Fibroblast of the aortic adventitia (primary cell): ENCODE measurements at regions not wholly inside any gene's neighbourhood (a gene's known extent, or its start where the extent isn't known, plus 50 kb on each side); places are given as distances from the start of the nearest gene placed in this dataset.
"Not testable (repeated sequence)": the region's sequence is repeated elsewhere in the genome, so short reads cannot be mapped to it uniquely, and the experiment has no call there.

ENCODE experiments used
- DNase-seq: peaks from one replicate; pipeline ENCODE4 v3.0.0-alpha.2; 2010; ENCODE audit warnings: low read depth
- H3K4me3 ChIP-seq: 2 replicates; pipeline ENCODE4 v1.5.1; 2011; ENCODE audit warnings: low read depth, mild to moderate bottlenecking, control low read depth, low read length, moderate library complexity
- TF ChIP-seq, protein P1 (sequence below): IDR thresholded peaks from 2 replicates; pipeline ENCODE4 v1.5.1; 2011; ENCODE audit warnings: mild to moderate bottlenecking, low read length, control low read depth, inconsistent platforms; ENCODE audit not compliant: insufficient read depth

DNA sequence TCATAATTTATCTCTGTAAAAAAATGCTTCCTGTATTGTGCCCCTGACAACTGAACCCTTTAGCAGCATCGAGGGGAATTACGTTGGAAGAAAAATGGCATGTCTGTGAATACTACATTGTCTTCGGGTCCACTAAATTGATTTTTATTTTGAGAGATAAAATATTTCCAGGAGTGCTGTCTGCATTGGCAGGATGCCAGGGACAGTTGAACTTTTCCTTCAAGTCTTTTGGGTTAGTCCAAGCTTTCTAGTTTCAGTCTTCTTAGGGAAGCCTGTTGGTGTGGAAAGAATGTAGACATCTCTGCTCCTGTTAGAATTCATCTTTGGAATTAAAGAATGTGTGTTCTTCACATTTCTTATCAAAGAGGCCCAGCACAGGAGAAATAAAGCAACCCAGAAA lies 557.9 kb downstream of the TMEM114 start:
- TF ChIP-seq, protein P1, sequence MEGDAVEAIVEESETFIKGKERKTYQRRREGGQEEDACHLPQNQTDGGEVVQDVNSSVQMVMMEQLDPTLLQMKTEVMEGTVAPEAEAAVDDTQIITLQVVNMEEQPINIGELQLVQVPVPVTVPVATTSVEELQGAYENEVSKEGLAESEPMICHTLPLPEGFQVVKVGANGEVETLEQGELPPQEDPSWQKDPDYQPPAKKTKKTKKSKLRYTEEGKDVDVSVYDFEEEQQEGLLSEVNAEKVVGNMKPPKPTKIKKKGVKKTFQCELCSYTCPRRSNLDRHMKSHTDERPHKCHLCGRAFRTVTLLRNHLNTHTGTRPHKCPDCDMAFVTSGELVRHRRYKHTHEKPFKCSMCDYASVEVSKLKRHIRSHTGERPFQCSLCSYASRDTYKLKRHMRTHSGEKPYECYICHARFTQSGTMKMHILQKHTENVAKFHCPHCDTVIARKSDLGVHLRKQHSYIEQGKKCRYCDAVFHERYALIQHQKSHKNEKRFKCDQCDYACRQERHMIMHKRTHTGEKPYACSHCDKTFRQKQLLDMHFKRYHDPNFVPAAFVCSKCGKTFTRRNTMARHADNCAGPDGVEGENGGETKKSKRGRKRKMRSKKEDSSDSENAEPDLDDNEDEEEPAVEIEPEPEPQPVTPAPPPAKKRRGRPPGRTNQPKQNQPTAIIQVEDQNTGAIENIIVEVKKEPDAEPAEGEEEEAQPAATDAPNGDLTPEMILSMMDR: no peak
- no peak for DNase-seq

GRCh38 chr16:8030004-8030403 lies 560.3 kb downstream of the TMEM114 start:
- DNase-seq: not testable (repeated sequence)

More for the DNA sequence above, 557.9 kb downstream of the TMEM114 start:
- no peak overlapping the region for H3K4me3 ChIP-seq

DNA sequence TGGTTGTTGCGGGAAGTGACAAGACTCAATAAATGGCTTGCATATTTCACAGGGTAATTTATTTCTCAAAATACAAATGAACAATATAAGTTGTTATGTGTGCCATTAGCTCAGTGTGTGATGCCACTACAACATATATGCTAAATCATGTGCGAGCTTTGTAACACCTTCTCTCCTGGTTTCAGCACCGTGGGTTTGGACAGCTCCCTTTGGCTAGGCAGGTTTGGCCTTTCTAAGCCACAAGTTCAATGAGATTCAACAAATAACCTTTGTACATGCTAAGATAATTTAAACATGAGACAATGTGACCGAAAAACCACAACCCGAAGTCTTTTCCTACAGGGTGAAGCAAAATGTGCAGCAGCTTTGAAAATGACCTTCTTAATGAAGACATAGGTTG lies 563.9 kb downstream of the TMEM114 start:
- TF ChIP-seq, protein P1: no peak
- DNase-seq: no peak
- H3K4me3 ChIP-seq: no peak overlapping the region

More at GRCh38 chr16:8030004-8030403, 560.3 kb downstream of the TMEM114 start:
- H3K4me3 ChIP-seq: not testable (repeated sequence)

- H3K4me3 ChIP-seq: no peak overlapping the region
- DNase-seq: no peak
- TF ChIP-seq, protein P1: no peak
Measured at GRCh38 chr16:8023326-8023725, 567.0 kb downstream of the TMEM114 start.

GRCh38 chr16:8005096-8005860 lies 585.0 kb downstream of the TMEM114 start:
- H3K4me3 ChIP-seq: no peak overlapping the region
- TF ChIP-seq, protein P1: no peak
- DNase-seq: no peak

DNA sequence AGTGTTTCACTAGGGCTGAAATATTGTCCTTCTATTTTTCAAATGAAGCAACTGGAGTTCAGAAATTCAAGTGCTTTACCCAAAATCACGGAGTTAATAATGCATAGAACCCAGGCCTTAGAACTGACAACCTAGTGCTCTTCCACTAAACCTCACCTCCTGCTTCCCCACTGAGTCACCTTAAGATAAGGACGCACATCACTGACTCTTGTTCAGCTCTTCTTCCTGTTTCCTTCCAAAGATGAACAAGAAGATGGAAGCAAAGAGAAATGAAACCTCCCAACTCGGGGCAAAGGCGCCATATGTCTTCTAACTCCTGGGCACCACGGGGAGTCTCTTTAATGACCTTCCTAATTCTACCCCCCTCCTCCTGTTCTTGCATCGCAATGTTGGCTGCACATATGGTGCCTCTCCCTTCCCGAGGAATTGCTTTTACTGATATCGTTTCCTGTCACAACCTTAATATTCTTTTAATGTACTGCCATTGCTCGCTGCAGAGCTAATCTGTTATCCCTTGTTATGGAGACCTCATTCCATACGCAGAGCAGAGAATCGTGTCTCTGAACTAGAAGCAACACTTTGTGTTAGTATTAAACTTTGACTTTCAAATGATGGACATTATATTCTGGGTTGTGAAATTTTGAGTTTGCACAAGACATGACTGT lies 591.4 kb downstream of the TMEM114 start:
- no peak for DNase-seq
- no peak overlapping the region for H3K4me3 ChIP-seq
- TF ChIP-seq, protein P1: no peak

GRCh38 chr16:7997966-7998365 lies 592.3 kb downstream of the TMEM114 start:
- TF ChIP-seq, protein P1: no peak
- no peak for DNase-seq
- H3K4me3 ChIP-seq: no peak overlapping the region
